ENCODE measurements at regions not wholly inside any gene's neighbourhood (a gene's known extent, or its start where the extent isn't known, plus 50 kb on each side); places are given as distances from the start of the nearest gene placed in this dataset.

- Mint-ChIP-seq H3K27me3 (no peaks in the 10 kb centered on the region), H3K9me3 (peaks cover 3% of the 10 kb centered on the region), H3K4me3 (no peak overlapping the region), H3K27ac (no peak overlapping the region), H3K36me3 (ENCODE audit: low read depth) (no peaks in the 10 kb centered on the region), H3K4me1 (ENCODE audit: low read depth) (no peaks in the 10 kb centered on the region)
- Histone ChIP-seq H3K36me3 (ENCODE audit: insufficient read depth, low read length) (no peaks in the 10 kb centered on the region), H3K27me3 (ENCODE audit: control insufficient read depth in 1 of 2, insufficient read depth in 2 of 2, low read length in 2 of 2) (no peaks in the 10 kb centered on the region), H3K27ac (ENCODE audit: low read depth in 1 of 2, low read length in 2 of 2) (no peak overlapping the region), H3K9me3 (ENCODE audit: control insufficient read depth in 1 of 2, insufficient read depth in 1 of 2, low read length in 2 of 2) (no peaks in the 10 kb centered on the region), H3K4me3 (ENCODE audit: low read length) (no peak overlapping the region), H3K4me1 (ENCODE audit: insufficient read depth, low read length) (no peaks in the 10 kb centered on the region)
- ChIA-PET POLR2A (no interaction called here), CTCF (no interaction called here)
- intact Hi-C loops (cut with DNase I, micrococcal nuclease), result no loop called here
- ATAC-seq (ENCODE audit: poor library complexity), result no peak
- DNase-seq, result no peak
- no peak for TF ChIP-seq CTCF (IDR thresholded peaks at IDR 0.05)
Measured at GRCh38 chr9:73685786-73686185, 534.1 kb downstream of the ANXA1 start.

GRCh38 chr9:73689051-73689870 is 537.6 kb downstream of the ANXA1 start:
- Mint-ChIP-seq H3K4me1 (ENCODE audit: low read depth) (no peaks in the 10 kb centered on the region), H3K27me3 (no peaks in the 10 kb centered on the region), H3K27ac (no peak overlapping the region), H3K9me3 (no peaks in the 10 kb centered on the region), H3K36me3 (ENCODE audit: low read depth) (no peaks in the 10 kb centered on the region), H3K4me3 (no peak overlapping the region)
- no peaks in the 10 kb centered on the region for H3K4me1 ChIP-seq (ENCODE audit: insufficient read depth, low read length)
- H3K27me3 ChIP-seq (ENCODE audit: control insufficient read depth in 1 of 2, insufficient read depth in 2 of 2, low read length in 2 of 2), result no peaks in the 10 kb centered on the region
- H3K36me3 ChIP-seq (ENCODE audit: insufficient read depth, low read length), result no peaks in the 10 kb centered on the region
- CTCF ChIA-PET, result no interaction called here
- POLR2A ChIA-PET, result no interaction called here
- no peak overlapping the region for H3K27ac ChIP-seq (ENCODE audit: low read depth in 1 of 2, low read length in 2 of 2)
- TF ChIP-seq CTCF (IDR thresholded peaks at IDR 0.05), result no peak
- intact Hi-C loops (cut with DNase I, micrococcal nuclease), result no loop called here
- H3K4me3 ChIP-seq (ENCODE audit: low read length), result no peak overlapping the region
- no peak for ATAC-seq (ENCODE audit: poor library complexity)
- H3K9me3 ChIP-seq (ENCODE audit: control insufficient read depth in 1 of 2, insufficient read depth in 1 of 2, low read length in 2 of 2), result no peaks in the 10 kb centered on the region
- no peak for DNase-seq

DNA sequence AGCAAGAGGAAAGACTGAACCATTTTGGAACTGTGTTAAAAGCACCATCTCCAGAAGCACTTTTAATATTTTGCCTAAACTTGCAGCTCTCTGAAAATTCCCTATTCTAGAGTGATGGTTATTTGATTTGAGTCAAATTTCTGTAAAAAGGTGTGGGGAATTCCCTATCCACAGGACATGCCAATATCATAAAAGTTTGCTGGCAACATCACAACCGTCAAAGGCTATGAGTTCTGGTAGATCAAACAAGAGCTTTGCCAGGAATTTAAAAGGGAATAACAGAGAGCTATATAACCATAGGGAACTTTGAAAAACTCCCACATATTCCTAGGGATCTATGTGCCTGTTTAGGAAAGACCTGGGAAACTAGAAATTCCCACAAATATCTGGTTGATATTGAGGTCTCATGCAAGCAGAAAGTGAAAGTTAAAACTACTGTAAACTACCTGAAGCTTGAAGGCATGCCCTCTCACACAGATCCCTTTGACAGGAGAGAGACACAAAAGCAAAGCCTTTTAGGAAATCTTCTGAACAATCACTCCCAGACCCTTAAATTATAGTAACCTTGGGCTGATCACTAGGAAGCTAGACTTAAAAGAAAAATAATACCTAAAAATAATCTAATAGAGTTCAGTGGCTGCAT is 549.9 kb downstream of the ANXA1 start:
- H3K4me3 ChIP-seq (ENCODE audit: low read length), result no peak overlapping the region
- no peaks in the 10 kb centered on the region for H3K9me3 ChIP-seq (ENCODE audit: control insufficient read depth in 1 of 2, insufficient read depth in 1 of 2, low read length in 2 of 2)
- no peak for TF ChIP-seq CTCF (IDR thresholded peaks at IDR 0.05)
- CTCF ChIA-PET, result no interaction called here
- POLR2A ChIA-PET, result no interaction called here
- no peak overlapping the region for H3K27ac ChIP-seq (ENCODE audit: low read depth in 1 of 2, low read length in 2 of 2)
- Mint-ChIP-seq H3K4me3 (no peak overlapping the region), H3K4me1 (ENCODE audit: low read depth) (no peaks in the 10 kb centered on the region), H3K9me3 (peaks cover 8% of the 10 kb centered on the region), H3K27me3 (no peaks in the 10 kb centered on the region), H3K27ac (no peak overlapping the region), H3K36me3 (ENCODE audit: low read depth) (no peaks in the 10 kb centered on the region)
- no peaks in the 10 kb centered on the region for H3K27me3 ChIP-seq (ENCODE audit: control insufficient read depth in 1 of 2, insufficient read depth in 2 of 2, low read length in 2 of 2)
- no peaks in the 10 kb centered on the region for H3K36me3 ChIP-seq (ENCODE audit: insufficient read depth, low read length)
- H3K4me1 ChIP-seq (ENCODE audit: insufficient read depth, low read length), result no peaks in the 10 kb centered on the region
- ATAC-seq (ENCODE audit: poor library complexity) (no peak), DNase-seq (no peak)
- intact Hi-C loops (cut with DNase I, micrococcal nuclease), result no loop called here

All from CD4-positive, alpha-beta T cell (primary cell).